NAMALWA (cell line): ENCODE measurements at regions not wholly inside any gene's neighbourhood (a gene's known extent, or its start where the extent isn't known, plus 50 kb on each side); places are given as distances from the start of the nearest gene placed in this dataset.
"Not testable (repeated sequence)": the region's sequence is repeated elsewhere in the genome, so short reads cannot be mapped to it uniquely, and the experiment has no call there.

Experiments used
- DNase-seq: peaks from one replicate; pipeline ENCODE4 v3.0.0-alpha.2; 2015; ENCODE audit warnings: low spot score

GRCh38 chr1:208347191-208347590 lies 103.0 kb upstream of the PLXNA2 start:
- DNase-seq, result no peak

- no peak for DNase-seq
Observed at GRCh38 chr1:208349694-208350330, 105.6 kb upstream of the PLXNA2 start.

GRCh38 chr1:208350815-208351214 lies 106.6 kb upstream of the PLXNA2 start:
- no peak for DNase-seq

GRCh38 chr1:208351838-208352237 lies 107.7 kb upstream of the PLXNA2 start:
- no peak for DNase-seq

- not testable (repeated sequence) for DNase-seq
Observed at GRCh38 chr1:208353797-208354196, 109.6 kb upstream of the PLXNA2 start.

- no peak for DNase-seq
Observed at GRCh38 chr1:208357644-208358507, 113.7 kb upstream of the PLXNA2 start.

- DNase-seq, result no peak
Observed at GRCh38 chr1:208358651-208359050, 114.5 kb upstream of the PLXNA2 start.

GRCh38 chr1:208362011-208362410 lies 117.8 kb upstream of the PLXNA2 start:
- DNase-seq, result no peak

- DNase-seq, result no peak
Observed at GRCh38 chr1:208366559-208366958, 122.4 kb upstream of the PLXNA2 start.

- DNase-seq, result no peak
Observed at GRCh38 chr1:208369045-208369444, 124.9 kb upstream of the PLXNA2 start.

GRCh38 chr1:208369658-208370057 lies 125.5 kb upstream of the PLXNA2 start:
- DNase-seq, result no peak

- DNase-seq, result no peak
Observed at GRCh38 chr1:208374391-208374941, 130.3 kb upstream of the PLXNA2 start.

- DNase-seq, result no peak
Observed at GRCh38 chr1:208381481-208381880, 137.3 kb upstream of the PLXNA2 start.

- no peak for DNase-seq
Observed at GRCh38 chr1:208387908-208388811, 144.0 kb upstream of the PLXNA2 start.

GRCh38 chr1:208393416-208393815 lies 149.2 kb upstream of the PLXNA2 start:
- no peak for DNase-seq

GRCh38 chr1:208393826-208394225 lies 149.6 kb upstream of the PLXNA2 start:
- no peak for DNase-seq

GRCh38 chr1:208397286-208397685 lies 153.1 kb upstream of the PLXNA2 start:
- DNase-seq, result no peak

GRCh38 chr1:208405014-208405413 lies 160.8 kb upstream of the PLXNA2 start:
- no peak for DNase-seq

- no peak for DNase-seq
Observed at GRCh38 chr1:208409176-208409575, 165.0 kb upstream of the PLXNA2 start.

- no peak for DNase-seq
Observed at GRCh38 chr1:208410409-208410808, 166.2 kb upstream of the PLXNA2 start.

- DNase-seq, result no peak
Observed at GRCh38 chr1:208413006-208413405, 168.8 kb upstream of the PLXNA2 start.

- no peak for DNase-seq
Observed at GRCh38 chr1:208418667-208419066, 174.5 kb upstream of the PLXNA2 start.
